ENCODE measurements at regions not wholly inside any gene's neighbourhood (a gene's known extent, or its start where the extent isn't known, plus 50 kb on each side); places are given as distances from the start of the nearest gene placed in this dataset.

DNA sequence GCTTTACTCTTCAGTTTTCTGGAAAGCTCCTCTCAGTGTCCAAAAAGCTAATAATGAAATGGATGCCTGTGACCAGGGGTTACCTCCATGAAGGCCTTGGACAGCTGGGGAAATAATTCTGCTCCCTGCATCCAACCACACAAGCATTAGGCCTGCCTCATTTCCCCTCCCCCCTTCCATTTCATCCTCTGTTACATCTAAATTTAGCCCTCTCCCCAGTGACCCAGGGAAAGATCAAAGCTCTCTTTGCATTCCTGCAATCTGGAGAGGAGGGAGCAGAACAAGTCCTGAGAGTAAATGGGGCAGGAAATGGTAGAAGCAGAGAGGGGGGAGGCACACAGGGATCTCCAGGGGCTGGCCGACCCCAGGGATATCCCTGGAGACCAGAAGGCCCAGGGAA is 452.7 kb downstream of the TSHZ3 start:
- Histone ChIP-seq H3K27me3 (ENCODE audit: insufficient read depth, low read length) (no peaks in the 10 kb centered on the region), H3K9me3 (ENCODE audit: insufficient read depth, low read depth, low read length) (no peaks in the 10 kb centered on the region), H3K9ac (ENCODE audit: low read depth, low read length) (no peak overlapping the region; the same call in 1 of the 2 replicates), H3K27ac (ENCODE audit: low read depth, low read length) (peak overlapping the region; percentile 63), H3K36me3 (ENCODE audit: insufficient read depth, low read length) (no peaks in the 10 kb centered on the region), H3K4me1 (ENCODE audit: insufficient read depth, low read length) (peaks cover 26% of the 10 kb centered on the region), H3K4me3 (ENCODE audit: low read length) (peak overlapping the region; percentile 24)
- 11% methylated on average over 1 of the region's 1 CpG for WGBS

DNA sequence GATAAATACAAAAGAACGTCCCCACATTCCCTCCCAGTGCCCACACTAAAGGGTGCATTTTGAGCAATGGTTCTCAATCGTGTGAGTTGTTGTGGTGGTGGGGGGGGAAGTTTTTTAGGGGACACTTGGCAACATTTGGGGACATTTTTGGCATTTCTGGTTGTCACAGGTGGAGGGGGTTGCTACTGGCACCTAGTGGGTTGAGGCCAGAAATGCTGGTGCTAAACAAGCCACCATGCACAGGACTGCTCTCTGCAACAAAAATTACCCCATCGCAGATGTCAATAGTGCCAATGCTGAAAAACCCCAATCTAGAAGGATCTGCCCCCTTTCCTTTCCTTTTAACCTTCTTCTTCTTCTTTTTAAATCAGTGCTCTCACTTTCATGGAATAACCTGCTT is 453.3 kb downstream of the TSHZ3 start:
- whole genome bisulfite sequencing: 70% methylated on average over 2 of the region's 3 CpGs
- Histone ChIP-seq H3K9ac (ENCODE audit: low read depth, low read length) (no peak overlapping the region; the same call in 1 of the 2 replicates), H3K9me3 (ENCODE audit: insufficient read depth, low read depth, low read length) (no peaks in the 10 kb centered on the region), H3K27me3 (ENCODE audit: insufficient read depth, low read length) (no peaks in the 10 kb centered on the region), H3K27ac (ENCODE audit: low read depth, low read length) (peak overlapping the region; percentile 63), H3K36me3 (ENCODE audit: insufficient read depth, low read length) (no peaks in the 10 kb centered on the region), H3K4me1 (ENCODE audit: insufficient read depth, low read length) (peaks cover 26% of the 10 kb centered on the region), H3K4me3 (ENCODE audit: low read length) (peak overlapping the region; percentile 24; the same call in 1 of the 2 replicates)

DNA sequence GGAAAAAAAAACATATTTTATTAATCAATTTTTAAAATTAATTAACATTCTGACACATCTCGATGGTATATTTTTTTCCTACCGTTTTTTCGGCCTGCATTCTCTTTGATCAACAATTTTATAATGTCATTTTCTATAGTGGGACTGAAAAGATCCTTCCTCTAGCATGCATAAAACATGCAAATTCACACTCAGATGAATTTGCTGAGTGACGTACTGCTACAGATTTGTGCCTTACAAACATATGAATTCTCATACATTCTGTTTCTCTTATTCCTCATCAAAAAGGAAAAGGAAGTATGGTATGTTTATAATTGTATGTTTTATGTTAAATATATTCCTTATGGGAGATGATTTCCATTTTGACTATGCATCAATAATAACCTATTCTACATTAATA is 458.2 kb downstream of the TSHZ3 start:
- Histone ChIP-seq H3K27me3 (ENCODE audit: insufficient read depth, low read length) (no peaks in the 10 kb centered on the region), H3K9me3 (ENCODE audit: insufficient read depth, low read depth, low read length) (no peaks in the 10 kb centered on the region), H3K9ac (ENCODE audit: low read depth, low read length) (no peak overlapping the region), H3K27ac (ENCODE audit: low read depth, low read length) (no peak overlapping the region), H3K4me3 (ENCODE audit: low read length) (no peak overlapping the region), H3K36me3 (ENCODE audit: insufficient read depth, low read length) (no peaks in the 10 kb centered on the region), H3K4me1 (ENCODE audit: insufficient read depth, low read length) (peaks cover 10% of the 10 kb centered on the region)
- WGBS: 100% methylated on average over 4 of the region's 4 CpGs

DNA sequence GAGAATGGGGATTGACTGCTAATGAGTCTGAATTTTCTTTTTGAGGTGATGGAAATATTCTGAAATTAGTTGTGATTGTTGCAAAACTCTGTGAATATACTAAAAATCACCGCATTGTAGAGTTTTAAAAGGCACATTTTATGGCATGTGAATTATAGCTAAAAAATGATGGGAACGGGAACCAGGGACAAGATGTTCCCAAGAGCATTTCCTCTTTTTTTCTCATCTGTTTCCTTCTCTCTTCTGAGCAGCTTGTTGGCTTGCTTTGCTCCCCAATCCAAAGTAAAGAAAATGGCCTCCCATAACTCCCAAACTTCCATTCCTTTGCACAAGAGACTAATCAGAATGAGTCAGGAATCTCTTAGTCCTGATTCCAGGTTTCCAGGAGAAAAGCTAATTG is 459.2 kb downstream of the TSHZ3 start:
- Histone ChIP-seq H3K9ac (ENCODE audit: low read depth, low read length) (no peak overlapping the region), H3K4me3 (ENCODE audit: low read length) (no peak overlapping the region), H3K27me3 (ENCODE audit: insufficient read depth, low read length) (no peaks in the 10 kb centered on the region), H3K9me3 (ENCODE audit: insufficient read depth, low read depth, low read length) (no peaks in the 10 kb centered on the region), H3K36me3 (ENCODE audit: insufficient read depth, low read length) (no peaks in the 10 kb centered on the region), H3K4me1 (ENCODE audit: insufficient read depth, low read length) (no peaks in the 10 kb centered on the region), H3K27ac (ENCODE audit: low read depth, low read length) (no peak overlapping the region)
- WGBS: 96% methylated on average over 2 of the region's 2 CpGs

DNA sequence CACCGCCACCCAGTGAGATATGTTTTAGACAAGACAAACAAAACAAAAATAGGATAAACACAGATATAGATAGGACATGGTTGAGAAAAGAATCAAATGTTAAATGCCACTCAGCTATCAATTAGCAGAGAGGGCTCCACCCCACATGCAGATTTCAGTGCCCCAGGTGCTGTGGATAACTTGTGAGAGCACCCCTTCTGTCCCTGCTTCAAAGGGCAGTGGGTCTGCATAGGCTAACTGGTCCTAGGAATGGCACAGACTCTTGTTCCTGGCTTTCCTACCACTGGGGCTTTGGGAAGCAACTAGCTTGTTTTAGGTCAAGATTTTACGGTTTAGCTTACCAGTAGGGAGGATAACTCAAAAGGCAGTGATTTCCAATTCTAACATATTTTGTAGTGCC is 460.3 kb downstream of the TSHZ3 start:
- no peaks in the 10 kb centered on the region for H3K9me3 ChIP-seq (ENCODE audit: insufficient read depth, low read depth, low read length)
- no peak overlapping the region for H3K27ac ChIP-seq (ENCODE audit: low read depth, low read length)
- H3K27me3 ChIP-seq (ENCODE audit: insufficient read depth, low read length): no peaks in the 10 kb centered on the region
- no peaks in the 10 kb centered on the region for H3K36me3 ChIP-seq (ENCODE audit: insufficient read depth, low read length)
- no peaks in the 10 kb centered on the region for H3K4me1 ChIP-seq (ENCODE audit: insufficient read depth, low read length)
- 100% methylated on average over 2 of the region's 2 CpGs for WGBS
- H3K9ac ChIP-seq (ENCODE audit: low read depth, low read length): no peak overlapping the region
- no peak overlapping the region for H3K4me3 ChIP-seq (ENCODE audit: low read length)

DNA sequence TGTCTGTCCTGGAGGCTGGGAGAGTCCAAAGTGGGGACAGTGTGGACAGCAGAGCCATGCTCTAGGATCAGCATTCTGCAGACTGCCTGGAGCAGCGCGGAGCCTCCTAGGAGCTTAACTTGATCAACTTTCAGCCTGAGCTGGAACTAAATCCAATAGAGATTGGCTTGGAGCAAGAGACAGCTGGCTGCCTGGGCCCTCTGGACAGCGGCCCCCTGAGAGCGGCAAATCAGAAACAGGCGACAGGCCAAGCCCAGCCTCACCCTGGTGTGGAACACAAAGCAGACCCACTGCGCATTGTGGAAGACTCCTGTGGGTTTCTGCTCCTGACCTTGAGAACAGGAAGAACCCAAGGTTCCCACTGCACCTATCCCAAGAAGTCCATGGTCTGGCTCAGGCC is 462.2 kb downstream of the TSHZ3 start:
- H3K9ac ChIP-seq (ENCODE audit: low read depth, low read length): no peak overlapping the region
- H3K9me3 ChIP-seq (ENCODE audit: insufficient read depth, low read depth, low read length): no peaks in the 10 kb centered on the region
- H3K4me1 ChIP-seq (ENCODE audit: insufficient read depth, low read length): no peaks in the 10 kb centered on the region
- H3K27me3 ChIP-seq (ENCODE audit: insufficient read depth, low read length): no peaks in the 10 kb centered on the region
- no peak overlapping the region for H3K27ac ChIP-seq (ENCODE audit: low read depth, low read length)
- no peak overlapping the region for H3K4me3 ChIP-seq (ENCODE audit: low read length)
- WGBS: 96% methylated on average over 6 of the region's 6 CpGs
- no peaks in the 10 kb centered on the region for H3K36me3 ChIP-seq (ENCODE audit: insufficient read depth, low read length)

DNA sequence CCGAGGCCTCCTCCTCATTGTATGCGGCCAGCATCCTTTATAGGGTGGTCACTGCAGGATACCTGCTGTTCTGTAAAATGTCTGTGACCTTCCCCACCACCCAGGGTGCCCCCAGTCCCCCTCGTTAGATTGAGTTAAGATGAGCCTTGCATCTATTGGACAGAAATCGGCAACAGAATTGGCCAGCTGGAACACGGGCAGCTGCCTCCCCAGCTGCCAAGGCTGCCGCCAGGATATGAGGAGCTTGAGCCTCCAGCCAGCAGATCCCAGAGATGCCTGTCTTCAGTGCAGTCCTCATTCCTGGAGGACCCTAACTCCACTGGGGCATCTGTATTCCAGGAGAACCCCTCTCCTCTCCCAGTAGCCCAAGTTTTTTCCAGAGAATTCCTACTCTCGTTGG is 463.0 kb downstream of the TSHZ3 start:
- no peaks in the 10 kb centered on the region for H3K9me3 ChIP-seq (ENCODE audit: insufficient read depth, low read depth, low read length)
- no peaks in the 10 kb centered on the region for H3K27me3 ChIP-seq (ENCODE audit: insufficient read depth, low read length)
- H3K4me3 ChIP-seq (ENCODE audit: low read length): no peak overlapping the region
- 94% methylated on average over 7 of the region's 7 CpGs for WGBS
- H3K4me1 ChIP-seq (ENCODE audit: insufficient read depth, low read length): no peaks in the 10 kb centered on the region
- no peak overlapping the region for H3K27ac ChIP-seq (ENCODE audit: low read depth, low read length)
- H3K36me3 ChIP-seq (ENCODE audit: insufficient read depth, low read length): no peaks in the 10 kb centered on the region
- no peak overlapping the region for H3K9ac ChIP-seq (ENCODE audit: low read depth, low read length)

DNA sequence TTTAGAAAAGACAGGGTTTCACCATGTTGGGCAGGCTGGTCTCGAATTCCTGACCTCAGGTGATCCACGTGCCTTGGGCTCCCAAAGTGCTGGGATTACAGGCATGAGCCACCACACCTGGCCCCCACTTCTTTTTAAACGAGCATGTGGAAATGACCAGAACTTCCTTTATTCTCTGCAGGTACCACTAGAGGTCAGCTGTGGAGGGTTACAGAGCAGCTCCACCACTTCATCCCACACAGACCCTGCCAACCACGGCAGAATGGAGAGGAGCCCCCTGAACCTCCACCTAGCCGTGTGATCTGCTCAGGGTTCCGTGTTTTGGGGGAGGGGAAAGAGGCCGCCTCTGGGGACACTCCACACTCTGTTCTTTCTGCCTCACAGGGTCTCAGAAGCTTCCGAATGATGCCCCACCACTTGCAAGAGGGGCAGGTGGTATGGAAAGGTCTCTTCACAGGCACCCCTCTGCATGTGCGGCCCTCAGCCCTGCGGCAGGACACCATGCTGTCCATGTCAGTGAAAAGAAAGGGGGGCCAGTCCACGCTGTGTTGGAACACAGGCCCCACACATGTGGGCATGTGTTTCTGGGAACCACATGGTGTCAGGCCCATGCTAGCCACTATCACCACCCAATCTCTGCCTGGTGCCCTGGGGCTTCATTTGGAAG is 465.0 kb downstream of the TSHZ3 start:
- no peaks in the 10 kb centered on the region for H3K27me3 ChIP-seq (ENCODE audit: insufficient read depth, low read length)
- H3K9me3 ChIP-seq (ENCODE audit: insufficient read depth, low read depth, low read length): no peaks in the 10 kb centered on the region
- H3K4me3 ChIP-seq (ENCODE audit: low read length): no peak overlapping the region
- H3K4me1 ChIP-seq (ENCODE audit: insufficient read depth, low read length): no peaks in the 10 kb centered on the region
- no peak overlapping the region for H3K9ac ChIP-seq (ENCODE audit: low read depth, low read length)
- H3K36me3 ChIP-seq (ENCODE audit: insufficient read depth, low read length): no peaks in the 10 kb centered on the region
- 96% methylated on average over 10 of the region's 11 CpGs for WGBS
- H3K27ac ChIP-seq (ENCODE audit: low read depth, low read length): no peak overlapping the region

DNA sequence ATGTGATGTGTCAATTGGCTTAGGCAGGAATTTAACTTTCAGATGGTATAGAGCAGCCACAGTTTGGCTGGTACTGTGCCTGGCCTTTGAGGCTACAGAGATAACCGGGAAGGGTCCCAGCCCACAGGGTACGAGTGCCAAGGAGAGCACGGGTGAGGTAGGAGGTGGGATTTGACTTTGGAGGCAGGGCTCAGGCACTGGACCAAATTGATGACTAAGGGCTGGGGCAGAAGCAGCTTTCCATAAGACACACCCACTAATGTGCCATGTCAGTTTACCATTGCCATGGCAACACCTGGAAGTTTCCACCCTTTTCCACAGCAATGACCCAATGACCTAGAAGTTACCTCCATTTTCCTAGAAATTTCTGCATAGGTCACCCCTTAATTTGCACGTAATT is 466.2 kb downstream of the TSHZ3 start:
- Histone ChIP-seq H3K4me3 (ENCODE audit: low read length) (no peak overlapping the region), H3K9me3 (ENCODE audit: insufficient read depth, low read depth, low read length) (no peaks in the 10 kb centered on the region), H3K36me3 (ENCODE audit: insufficient read depth, low read length) (no peaks in the 10 kb centered on the region), H3K27me3 (ENCODE audit: insufficient read depth, low read length) (no peaks in the 10 kb centered on the region), H3K27ac (ENCODE audit: low read depth, low read length) (no peak overlapping the region), H3K9ac (ENCODE audit: low read depth, low read length) (no peak overlapping the region), H3K4me1 (ENCODE audit: insufficient read depth, low read length) (no peaks in the 10 kb centered on the region)
- 88% methylated on average over 4 of the region's 4 CpGs for WGBS

DNA sequence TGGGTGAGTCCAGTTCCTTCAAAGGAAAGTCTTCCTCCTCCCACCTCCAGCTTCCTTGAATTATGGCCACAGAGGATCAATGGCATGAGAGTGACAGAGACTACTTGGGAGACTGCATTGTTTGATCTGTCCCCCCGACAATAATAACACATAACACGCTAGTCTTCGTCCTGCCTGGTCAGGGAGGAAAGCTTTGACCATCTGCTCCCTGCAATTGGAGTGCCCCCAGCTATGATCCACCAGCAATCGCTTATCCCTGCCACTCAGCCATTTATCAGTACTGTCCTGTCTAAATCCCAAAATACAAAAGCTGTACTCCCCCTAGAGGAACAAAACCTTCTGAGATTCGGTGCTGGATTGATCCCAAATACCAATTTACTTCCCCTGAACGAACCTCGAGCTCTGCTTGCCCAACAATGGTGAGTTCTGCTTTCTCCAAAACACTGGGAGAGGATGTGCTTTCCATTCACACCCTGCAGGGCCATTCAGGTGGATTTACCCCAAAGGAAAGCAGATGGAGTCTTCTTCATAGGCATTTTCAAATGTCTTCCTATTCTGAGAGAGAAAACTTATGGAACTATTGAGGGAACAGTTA is 466.7 kb downstream of the TSHZ3 start:
- WGBS: 89% methylated on average over 7 of the region's 7 CpGs
- Histone ChIP-seq H3K27me3 (ENCODE audit: insufficient read depth, low read length) (no peaks in the 10 kb centered on the region), H3K9ac (ENCODE audit: low read depth, low read length) (no peak overlapping the region), H3K36me3 (ENCODE audit: insufficient read depth, low read length) (no peaks in the 10 kb centered on the region), H3K4me1 (ENCODE audit: insufficient read depth, low read length) (no peaks in the 10 kb centered on the region), H3K4me3 (ENCODE audit: low read length) (no peak overlapping the region), H3K27ac (ENCODE audit: low read depth, low read length) (no peak overlapping the region), H3K9me3 (ENCODE audit: insufficient read depth, low read depth, low read length) (no peaks in the 10 kb centered on the region)

DNA sequence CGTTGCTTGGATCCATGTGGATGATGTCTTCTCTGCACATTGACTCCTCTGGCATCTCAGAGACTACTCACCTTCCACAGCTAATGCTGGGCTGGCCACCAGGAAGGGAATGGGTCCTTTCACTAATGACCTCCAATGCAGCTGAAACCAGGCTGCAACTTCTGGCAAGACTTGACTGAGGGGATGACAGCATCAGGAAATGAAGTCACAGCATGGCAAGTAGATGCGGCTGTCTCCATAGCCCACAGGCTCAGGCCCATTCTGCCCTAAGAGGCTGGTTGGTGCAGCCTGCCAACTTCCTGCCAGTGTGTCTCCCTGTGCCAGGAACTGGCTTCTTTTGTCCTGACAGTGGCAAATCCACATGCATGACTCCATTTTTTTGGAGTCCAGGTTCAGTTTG is 467.3 kb downstream of the TSHZ3 start:
- WGBS: 91% methylated on average over 2 of the region's 2 CpGs
- no peaks in the 10 kb centered on the region for H3K9me3 ChIP-seq (ENCODE audit: insufficient read depth, low read depth, low read length)

DNA sequence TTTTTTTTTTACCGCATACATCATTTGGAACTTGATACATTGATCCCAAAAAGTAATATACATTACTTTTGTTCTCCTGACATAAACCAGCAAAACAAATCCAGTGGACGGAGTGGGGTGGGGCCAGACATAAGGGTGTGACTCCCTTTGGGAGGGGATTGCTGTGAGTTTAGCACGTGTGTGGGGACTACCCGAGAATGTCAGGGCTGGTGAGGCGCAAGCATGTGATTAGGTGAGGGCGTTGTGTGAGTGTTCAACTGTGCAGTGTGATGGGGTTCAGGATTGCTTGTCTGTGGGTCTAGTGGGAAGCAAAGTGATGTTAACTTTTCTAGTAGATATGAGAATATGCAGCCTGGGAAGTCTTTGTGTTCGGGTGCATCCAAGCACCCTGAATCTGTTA is 468.0 kb downstream of the TSHZ3 start:
- H3K9me3 ChIP-seq (ENCODE audit: insufficient read depth, low read depth, low read length): no peaks in the 10 kb centered on the region
- no peaks in the 10 kb centered on the region for H3K27me3 ChIP-seq (ENCODE audit: insufficient read depth, low read length)
- no peak overlapping the region for H3K4me3 ChIP-seq (ENCODE audit: low read length)
- no peaks in the 10 kb centered on the region for H3K36me3 ChIP-seq (ENCODE audit: insufficient read depth, low read length)
- 94% methylated on average over 6 of the region's 7 CpGs for WGBS
- H3K9ac ChIP-seq (ENCODE audit: low read depth, low read length): no peak overlapping the region
- no peak overlapping the region for H3K27ac ChIP-seq (ENCODE audit: low read depth, low read length)
- H3K4me1 ChIP-seq (ENCODE audit: insufficient read depth, low read length): no peaks in the 10 kb centered on the region

More for the DNA sequence above, 467.3 kb downstream of the TSHZ3 start:
- Histone ChIP-seq H3K4me3 (ENCODE audit: low read length) (no peak overlapping the region), H3K27me3 (ENCODE audit: insufficient read depth, low read length) (no peaks in the 10 kb centered on the region), H3K4me1 (ENCODE audit: insufficient read depth, low read length) (no peaks in the 10 kb centered on the region), H3K27ac (ENCODE audit: low read depth, low read length) (no peak overlapping the region), H3K36me3 (ENCODE audit: insufficient read depth, low read length) (no peaks in the 10 kb centered on the region), H3K9ac (ENCODE audit: low read depth, low read length) (no peak overlapping the region)
